ENCODE measurements at regions not wholly inside any gene's neighbourhood (a gene's known extent, or its start where the extent isn't known, plus 50 kb on each side); places are given as distances from the start of the nearest gene placed in this dataset.

DNA sequence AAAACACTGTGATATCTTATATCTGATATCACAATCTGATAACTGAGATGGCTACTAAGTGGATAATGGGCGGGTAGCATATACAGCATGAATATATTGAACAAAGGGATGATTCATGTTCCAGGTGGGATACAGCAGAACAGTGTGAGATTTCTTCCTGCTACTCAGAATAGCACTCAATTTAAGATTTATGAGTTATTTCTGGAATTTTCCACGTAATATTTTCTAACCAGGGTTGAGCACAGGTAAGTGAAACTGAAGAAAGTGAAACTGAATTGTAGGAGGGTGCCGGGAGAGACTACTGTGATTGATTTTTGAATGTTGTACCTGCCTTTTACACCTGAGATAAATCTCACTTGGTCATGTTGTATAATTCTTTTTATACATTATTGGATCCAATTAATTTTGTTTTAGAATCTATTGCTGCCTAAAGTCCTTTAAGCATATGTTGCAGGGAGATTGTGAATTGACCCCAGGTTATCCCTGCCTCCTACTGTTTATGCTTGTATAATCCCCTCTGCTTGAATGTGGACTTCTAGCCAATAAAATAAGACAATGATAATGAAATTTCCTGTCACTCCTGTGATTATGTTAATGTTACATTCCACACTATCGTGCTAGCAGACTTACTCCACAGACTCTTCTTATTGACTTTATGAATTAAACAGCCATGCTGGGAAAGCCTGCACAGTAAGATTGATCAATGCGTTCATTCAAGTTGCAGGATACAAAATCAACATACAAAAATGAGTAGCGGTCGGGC, 67.6 kb upstream of the RBBP8 start:
- TF ChIP-seq, protein P1, sequence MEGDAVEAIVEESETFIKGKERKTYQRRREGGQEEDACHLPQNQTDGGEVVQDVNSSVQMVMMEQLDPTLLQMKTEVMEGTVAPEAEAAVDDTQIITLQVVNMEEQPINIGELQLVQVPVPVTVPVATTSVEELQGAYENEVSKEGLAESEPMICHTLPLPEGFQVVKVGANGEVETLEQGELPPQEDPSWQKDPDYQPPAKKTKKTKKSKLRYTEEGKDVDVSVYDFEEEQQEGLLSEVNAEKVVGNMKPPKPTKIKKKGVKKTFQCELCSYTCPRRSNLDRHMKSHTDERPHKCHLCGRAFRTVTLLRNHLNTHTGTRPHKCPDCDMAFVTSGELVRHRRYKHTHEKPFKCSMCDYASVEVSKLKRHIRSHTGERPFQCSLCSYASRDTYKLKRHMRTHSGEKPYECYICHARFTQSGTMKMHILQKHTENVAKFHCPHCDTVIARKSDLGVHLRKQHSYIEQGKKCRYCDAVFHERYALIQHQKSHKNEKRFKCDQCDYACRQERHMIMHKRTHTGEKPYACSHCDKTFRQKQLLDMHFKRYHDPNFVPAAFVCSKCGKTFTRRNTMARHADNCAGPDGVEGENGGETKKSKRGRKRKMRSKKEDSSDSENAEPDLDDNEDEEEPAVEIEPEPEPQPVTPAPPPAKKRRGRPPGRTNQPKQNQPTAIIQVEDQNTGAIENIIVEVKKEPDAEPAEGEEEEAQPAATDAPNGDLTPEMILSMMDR (IDR thresholded peaks at IDR 0.05), result no peak
- no peak for TF ChIP-seq POLR2A (IDR thresholded peaks at IDR 0.05)

All from adrenal gland (tissue), 5 donors.